Mesenchymal stem cell (in vitro differentiated cells and primary cell): ENCODE measurements at regions not wholly inside any gene's neighbourhood (a gene's known extent, or its start where the extent isn't known, plus 50 kb on each side); places are given as distances from the start of the nearest gene placed in this dataset.

ENCODE experiments used
- DNase-seq: peaks from one replicate; pipeline ENCODE4 v3.0.0-alpha.2; 2013
- H2AFZ ChIP-seq: one replicate; pipeline ENCODE4 v1.6.1; 2013; ENCODE audit warnings: low read depth, mild to moderate bottlenecking, control low read depth, inconsistent platforms, low read length, moderate library complexity
- H2AK5ac ChIP-seq: 2 replicates; pipeline ENCODE4 v1.6.1; 2013; ENCODE audit warnings: low read length, moderate library complexity, mild to moderate bottlenecking, inconsistent platforms; ENCODE audit not compliant: severe bottlenecking
- H2BK120ac ChIP-seq: one replicate; pipeline ENCODE4 v1.6.1; 2013; ENCODE audit warnings: low read depth, mild to moderate bottlenecking, inconsistent platforms, low read length, moderate library complexity
- H2BK12ac ChIP-seq, 2 experiments: one replicate each; pipeline ENCODE4 v1.6.1; 2013; ENCODE audit warnings: inconsistent platforms in 2 of 2, low read length in 2 of 2, mild to moderate bottlenecking in 2 of 2, moderate library complexity in 2 of 2, control low read depth in 1 of 2
- H2BK15ac ChIP-seq: one replicate; pipeline ENCODE4 v1.6.1; 2013; ENCODE audit warnings: mild to moderate bottlenecking, low read depth, inconsistent platforms; ENCODE audit not compliant: poor library complexity, severe bottlenecking
- H2BK5ac ChIP-seq: 2 replicates; pipeline ENCODE4 v1.6.1; 2013; ENCODE audit warnings: low read depth, mild to moderate bottlenecking, low read length, control low read depth, inconsistent platforms; ENCODE audit not compliant: poor library complexity, severe bottlenecking
- H3K14ac ChIP-seq, 2 experiments: one replicate each; pipeline ENCODE4 v1.6.1; 2013; ENCODE audit warnings: inconsistent platforms in 2 of 2, low read length in 2 of 2, control low read depth in 1 of 2, mild to moderate bottlenecking in 1 of 2, moderate library complexity in 1 of 2
- H3K18ac ChIP-seq, 2 experiments: one replicate each; pipeline ENCODE4 v1.6.1; 2013; ENCODE audit warnings: inconsistent platforms in 2 of 2, low read length in 2 of 2, control low read depth in 1 of 2, low read depth in 1 of 2, mild to moderate bottlenecking in 1 of 2
- H3K23ac ChIP-seq, 2 experiments: one replicate each; pipeline ENCODE4 v1.6.1; 2013; ENCODE audit warnings: inconsistent platforms in 2 of 2, low read length in 2 of 2, mild to moderate bottlenecking in 2 of 2, moderate library complexity in 2 of 2, control low read depth in 1 of 2
- H3K27ac ChIP-seq: 2 replicates; pipeline ENCODE4 v1.5.1; 2013; ENCODE audit warnings: mild to moderate bottlenecking, moderate library complexity, low read length, control low read depth, inconsistent platforms; ENCODE audit not compliant: poor library complexity, severe bottlenecking
- H3K27me3 ChIP-seq, 2 experiments: 2 replicates each; pipeline versions ENCODE4 v1.6.1 to v1.7.0; 2013; ENCODE audit warnings: low read length in 2 of 2, mild to moderate bottlenecking in 2 of 2, moderate library complexity in 2 of 2, control low read depth in 1 of 2, inconsistent platforms in 1 of 2; ENCODE audit not compliant: control insufficient read depth in 1 of 2, insufficient read depth in 1 of 2
- H3K36me3 ChIP-seq, 2 experiments: 2 replicates each; pipeline versions ENCODE4 v1.6.1 to v1.7.0; 2013; ENCODE audit warnings: low read length in 2 of 2, control low read depth in 1 of 2, inconsistent platforms in 1 of 2, low read depth in 1 of 2, mild to moderate bottlenecking in 1 of 2; ENCODE audit not compliant: insufficient read depth in 2 of 2, control insufficient read depth in 1 of 2
- H3K4ac ChIP-seq, 2 experiments: one replicate each; pipeline ENCODE4 v1.6.1; 2013; ENCODE audit warnings: inconsistent platforms in 2 of 2, low read length in 2 of 2, mild to moderate bottlenecking in 2 of 2, moderate library complexity in 2 of 2, control low read depth in 1 of 2, low read depth in 1 of 2
- H3K4me1 ChIP-seq: 2 replicates; pipeline ENCODE4 v1.6.1; 2013; ENCODE audit warnings: low read depth, low read length, control low read depth; ENCODE audit not compliant: control insufficient read depth, insufficient read depth
- H3K4me2 ChIP-seq: 2 replicates; pipeline ENCODE4 v1.6.1; 2013; ENCODE audit warnings: low read length, mild to moderate bottlenecking, inconsistent platforms; ENCODE audit not compliant: poor library complexity, severe bottlenecking
- H3K4me3 ChIP-seq, 2 experiments: 2 replicates each; pipeline versions ENCODE4 v1.5.1 to v1.7.0; 2013; ENCODE audit warnings: low read length in 2 of 2, mild to moderate bottlenecking in 2 of 2, control low read depth in 1 of 2, low read depth in 1 of 2; ENCODE audit not compliant: insufficient read depth in 1 of 2
- H3K79me1 ChIP-seq: replicated peaks from 2 replicates; pipeline ENCODE4 v1.6.1; 2013; ENCODE audit warnings: mild to moderate bottlenecking, control low read depth, low read length, inconsistent platforms; ENCODE audit not compliant: poor library complexity, severe bottlenecking
- H3K9ac ChIP-seq: 2 replicates; pipeline ENCODE4 v1.7.0; 2013; ENCODE audit warnings: mild to moderate bottlenecking, low read length, moderate library complexity
- H3K9me3 ChIP-seq: 2 replicates; pipeline ENCODE4 v1.7.0; 2013; ENCODE audit warnings: mild to moderate bottlenecking, low read length; ENCODE audit not compliant: control insufficient read depth
- H4K8ac ChIP-seq: one replicate; pipeline ENCODE4 v1.6.1; 2013; ENCODE audit warnings: inconsistent platforms, mild to moderate bottlenecking, low read length, moderate library complexity
- H4K91ac ChIP-seq: one replicate; pipeline ENCODE4 v1.6.1; 2013; ENCODE audit warnings: mild to moderate bottlenecking, low read length, inconsistent platforms
- WGBS: methylation state at CpG from one replicate; pipeline ENCODE4 v1.1.7; 2013; ENCODE audit warnings: mixed read lengths; 5-methylcytosine and 5-hydroxymethylcytosine counted together

DNA sequence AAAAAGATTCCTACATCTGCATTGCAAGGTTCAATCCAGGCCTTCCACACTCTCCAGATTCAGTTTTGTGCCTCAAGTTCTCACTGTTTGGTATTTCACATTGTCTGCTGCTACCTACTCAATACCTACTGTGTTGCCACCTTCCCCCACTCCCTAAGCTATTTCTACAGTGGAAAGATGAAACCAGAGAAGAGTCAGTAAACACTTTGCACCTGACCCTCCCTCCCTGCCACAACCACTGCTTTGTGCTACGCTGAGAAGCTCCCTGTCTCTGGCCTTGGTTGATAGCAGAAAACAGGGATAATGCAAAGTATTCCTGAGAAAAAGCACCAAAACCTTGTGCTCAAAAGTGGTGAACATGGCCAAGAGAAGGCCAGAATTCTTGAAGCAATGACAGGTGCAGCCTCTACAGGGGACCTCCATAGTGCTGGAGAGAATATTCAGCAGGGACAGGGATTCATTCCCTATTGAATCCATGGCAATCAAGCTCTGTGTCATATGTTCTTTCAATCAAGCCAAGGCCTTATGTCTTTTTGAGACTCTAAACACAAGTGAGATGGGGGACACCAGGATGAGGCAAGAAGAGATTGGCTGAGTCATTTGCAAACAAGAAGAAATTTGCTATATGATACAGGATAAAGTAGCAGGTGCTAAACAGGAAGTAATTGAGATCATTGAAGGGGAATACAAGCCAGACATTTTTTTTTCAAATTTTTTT, 83.5 kb upstream of the LIPC start:
- no peak overlapping the region for H3K4me2 ChIP-seq
- 100% methylated on average over 1 of the region's 1 CpG for WGBS
- DNase-seq, result no peak

DNA sequence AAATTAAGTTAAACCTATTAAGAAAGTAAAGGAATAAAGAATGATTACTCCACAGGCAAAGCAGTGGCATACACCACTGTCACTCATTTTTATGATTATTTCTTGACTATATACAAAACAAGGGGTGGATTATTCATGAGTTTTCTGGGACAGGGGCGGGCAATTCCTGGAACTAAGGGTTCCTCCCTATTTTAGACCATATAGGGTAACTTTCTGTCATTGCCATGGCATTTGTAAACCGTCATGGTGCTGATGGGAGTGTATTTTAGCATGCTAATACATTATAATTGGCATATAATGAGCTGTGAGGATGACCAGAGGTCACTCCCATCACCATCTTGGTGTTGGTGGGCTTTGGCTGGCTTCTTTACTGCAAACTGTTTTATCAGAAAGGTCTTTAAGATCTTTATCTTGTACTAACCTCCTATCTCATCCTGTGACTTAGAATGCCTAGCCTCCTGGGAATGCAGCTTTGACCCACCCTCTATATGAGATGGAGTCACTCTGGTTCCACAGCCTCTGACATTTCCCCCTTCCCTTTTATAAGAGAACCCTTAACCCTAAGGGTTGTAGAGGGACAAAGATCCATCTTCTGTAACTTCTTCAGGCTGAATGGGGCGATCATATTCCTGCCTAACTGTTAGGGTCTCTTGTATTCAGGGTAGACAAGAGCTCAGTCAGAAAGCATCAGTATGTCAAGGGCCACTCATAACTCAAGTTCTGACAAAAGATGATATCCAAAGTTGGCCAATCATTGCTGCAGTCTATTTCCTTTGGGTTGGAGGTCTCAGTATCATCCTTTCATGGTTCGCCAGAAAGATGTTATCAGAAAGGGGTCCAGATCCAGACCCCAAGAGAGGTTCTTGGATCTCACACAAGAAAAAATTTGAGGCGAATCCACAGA, 79.5 kb upstream of the LIPC start:
- DNase-seq, result peak; percentile 16
- no peaks in the 10 kb centered on the region for H3K36me3 ChIP-seq
- no peak overlapping the region for H2BK120ac ChIP-seq
- H4K91ac ChIP-seq, result no peak overlapping the region
- H2AK5ac ChIP-seq, result no peak overlapping the region
- no peak overlapping the region for H3K18ac ChIP-seq
- no peak overlapping the region for H3K4ac ChIP-seq
- WGBS, result 83% methylated on average over 5 of the region's 5 CpGs
- H2BK12ac ChIP-seq, result no peak overlapping the region
- no peaks in the 10 kb centered on the region for H3K79me1 ChIP-seq
- H3K4me3 ChIP-seq, result no peak overlapping the region
- no peak overlapping the region for H3K23ac ChIP-seq
- no peak overlapping the region for H3K27ac ChIP-seq
- peaks cover 4 to 26% of the 10 kb centered on the region in 2 experiments for H3K27me3 ChIP-seq
- H3K4me2 ChIP-seq, result no peak overlapping the region
- H3K14ac ChIP-seq, result no peak overlapping the region
- H3K4me1 ChIP-seq, result no peaks in the 10 kb centered on the region
- H2BK5ac ChIP-seq, result no peak overlapping the region
- no peak overlapping the region for H2BK15ac ChIP-seq
- H3K9ac ChIP-seq, result no peak overlapping the region
- no peaks in the 10 kb centered on the region for H3K9me3 ChIP-seq
- no peak overlapping the region for H4K8ac ChIP-seq
- H2AFZ ChIP-seq, result no peak overlapping the region

More for the DNA sequence above, 83.5 kb upstream of the LIPC start:
- Histone ChIP-seq H2BK5ac (no peak overlapping the region), H2AFZ (no peak overlapping the region), H3K14ac (no peak overlapping the region), H3K18ac (no peak overlapping the region), H2BK15ac (no peak overlapping the region), H3K27ac (no peak overlapping the region), H3K9me3 (no peaks in the 10 kb centered on the region), H3K79me1 (no peaks in the 10 kb centered on the region), H2BK120ac (no peak overlapping the region), H3K4ac (no peak overlapping the region), H3K4me3 (no peak overlapping the region), H3K4me1 (peaks cover 4% of the 10 kb centered on the region), H3K27me3 (no peaks in the 10 kb centered on the region), H2AK5ac (no peak overlapping the region), H3K36me3 (no peaks in the 10 kb centered on the region), H2BK12ac (no peak overlapping the region), H4K8ac (no peak overlapping the region), H3K9ac (no peak overlapping the region), H3K23ac (no peak overlapping the region), H4K91ac (no peak overlapping the region)

DNA sequence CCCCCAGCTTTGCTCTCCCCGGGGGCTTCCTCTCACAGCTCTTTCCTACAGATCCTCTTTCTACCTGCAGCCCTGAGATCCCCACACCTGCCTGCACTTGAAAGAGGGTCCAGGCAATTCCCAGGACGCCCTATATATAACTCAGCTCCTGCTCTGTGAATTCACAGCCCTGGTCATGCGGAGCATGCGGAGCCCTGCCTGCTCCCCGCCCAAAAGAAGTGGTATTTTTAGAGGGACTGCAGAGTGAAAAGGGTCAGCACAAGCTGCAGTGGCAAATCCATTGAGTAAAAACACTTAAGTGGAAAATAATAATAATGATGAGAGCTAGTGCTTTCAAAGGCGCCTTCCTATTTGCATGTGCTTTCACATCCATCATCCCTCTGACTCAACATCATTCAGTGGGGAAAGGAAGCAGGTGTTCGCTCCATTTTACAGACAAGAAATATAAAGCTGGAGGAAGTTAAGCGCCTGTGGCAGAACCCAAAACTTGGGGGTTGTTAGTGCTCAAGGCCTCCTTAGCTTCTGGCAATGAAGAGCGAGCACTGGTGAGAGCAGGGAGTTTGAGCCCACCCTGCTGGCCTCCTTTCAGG, 76.3 kb upstream of the LIPC start:
- H2BK15ac ChIP-seq, result no peak overlapping the region
- H4K8ac ChIP-seq, result no peak overlapping the region
- peak overlapping the region; percentile 44 for H4K91ac ChIP-seq
- H3K9me3 ChIP-seq, result no peaks in the 10 kb centered on the region
- DNase-seq, result no peak
- H3K4me1 ChIP-seq, result peaks cover 1% of the 10 kb centered on the region
- H3K4ac ChIP-seq, result no peak overlapping the region
- H3K23ac ChIP-seq, result no peak overlapping the region
- H2BK12ac ChIP-seq, result peak overlapping the region in 1 of 2 experiments; percentile 80
- H3K27ac ChIP-seq, result no peak overlapping the region
- no peak overlapping the region for H3K9ac ChIP-seq
- peak overlapping the region in 1 of 2 experiments; percentile 59 for H3K18ac ChIP-seq
- no peaks in the 10 kb centered on the region for H3K36me3 ChIP-seq
- H3K27me3 ChIP-seq, result peaks cover 4 to 57% of the 10 kb centered on the region in 2 experiments
- no peak overlapping the region for H2AK5ac ChIP-seq
- H2AFZ ChIP-seq, result no peak overlapping the region
- WGBS, result 85% methylated on average over 9 of the region's 9 CpGs
- no peak overlapping the region for H3K4me2 ChIP-seq
- no peak overlapping the region for H2BK120ac ChIP-seq
- H3K79me1 ChIP-seq, result no peaks in the 10 kb centered on the region
- H3K14ac ChIP-seq, result peak overlapping the region in 1 of 2 experiments; percentile 93
- no peak overlapping the region for H2BK5ac ChIP-seq
- no peak overlapping the region for H3K4me3 ChIP-seq

DNA sequence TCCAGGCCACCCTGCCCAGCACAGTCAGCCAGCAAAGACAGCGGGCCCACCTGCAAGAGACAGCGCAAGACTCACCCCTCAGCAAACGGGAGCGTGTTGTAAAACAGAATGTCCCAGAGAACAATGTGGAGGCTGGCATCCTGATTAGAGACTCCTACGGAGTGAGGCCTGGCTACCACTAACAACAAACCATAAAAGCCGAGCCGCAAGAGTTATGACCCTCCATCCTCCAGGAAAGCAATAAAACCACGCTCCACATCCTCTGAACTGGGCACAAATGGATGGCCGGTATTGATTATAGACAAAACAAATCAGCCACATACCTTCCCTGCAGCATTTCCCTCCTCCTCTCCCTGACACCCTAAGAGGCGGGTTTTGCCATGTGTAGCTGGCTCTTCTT, 75.8 kb upstream of the LIPC start:
- Histone ChIP-seq H3K36me3 (no peaks in the 10 kb centered on the region), H3K27ac (no peak overlapping the region), H3K23ac (no peak overlapping the region), H3K9ac (no peak overlapping the region), H3K4me2 (no peak overlapping the region), H4K8ac (no peak overlapping the region), H2BK15ac (no peak overlapping the region), H2BK120ac (no peak overlapping the region), H3K9me3 (no peaks in the 10 kb centered on the region), H3K18ac (peak overlapping the region in 1 of 2 experiments; percentile 59), H2AK5ac (no peak overlapping the region), H3K79me1 (no peaks in the 10 kb centered on the region), H2BK5ac (no peak overlapping the region), H2BK12ac (peak overlapping the region in 1 of 2 experiments; percentile 80), H3K4me1 (peaks cover 3% of the 10 kb centered on the region), H3K14ac (peak overlapping the region in 1 of 2 experiments; percentile 93), H3K4ac (no peak overlapping the region), H2AFZ (no peak overlapping the region), H3K27me3 (peaks cover 4 to 57% of the 10 kb centered on the region in 2 experiments), H4K91ac (peak overlapping the region; percentile 44), H3K4me3 (no peak overlapping the region)
- WGBS, result 63% methylated on average over 10 of the region's 10 CpGs
- DNase-seq, result no peak
